GM21360 (cell line): ENCODE measurements at regions not wholly inside any gene's neighbourhood (a gene's known extent, or its start where the extent isn't known, plus 50 kb on each side); places are given as distances from the start of the nearest gene placed in this dataset.

Experiments used
- ATAC-seq: cut with Tn5 transposase; IDR thresholded peaks from one replicate; pipeline ENCODE4 v1.9.1; 2021; ENCODE audit warnings: mild to moderate bottlenecking, moderate library complexity; ENCODE audit not compliant: unreplicated experiment

GRCh38 chrX:9147726-9148125 is 113.8 kb upstream of the FAM9B start:
- no peak for ATAC-seq

- no peak for ATAC-seq
Observed at GRCh38 chrX:9148615-9149399, 114.9 kb upstream of the FAM9B start.

- ATAC-seq, result no peak
Observed at GRCh38 chrX:9149501-9150245, 115.7 kb upstream of the FAM9B start.

- no peak for ATAC-seq
Observed at GRCh38 chrX:9151772-9152307, 117.9 kb upstream of the FAM9B start.

- no peak for ATAC-seq
Observed at GRCh38 chrX:9153300-9153699, 119.4 kb upstream of the FAM9B start.

GRCh38 chrX:9158611-9159010 is 124.7 kb upstream of the FAM9B start:
- no peak for ATAC-seq

- no peak for ATAC-seq
Observed at GRCh38 chrX:9160698-9161329, 126.9 kb upstream of the FAM9B start.

GRCh38 chrX:9162698-9163097 is 128.8 kb upstream of the FAM9B start:
- ATAC-seq, result no peak

- ATAC-seq, result no peak
Observed at GRCh38 chrX:9163214-9163709, 129.3 kb upstream of the FAM9B start.

GRCh38 chrX:9164086-9164485 is 130.2 kb upstream of the FAM9B start:
- no peak for ATAC-seq

- ATAC-seq, result no peak
Observed at GRCh38 chrX:9164533-9165426, 130.9 kb upstream of the FAM9B start.

- ATAC-seq, result no peak
Observed at GRCh38 chrX:9166584-9166944, 132.6 kb upstream of the FAM9B start.

- ATAC-seq, result no peak
Observed at GRCh38 chrX:9171841-9172463, 138.0 kb upstream of the FAM9B start.

- ATAC-seq, result no peak
Observed at GRCh38 chrX:9172464-9172850, 138.5 kb upstream of the FAM9B start.

GRCh38 chrX:9180623-9181022 is 146.7 kb upstream of the FAM9B start:
- ATAC-seq, result no peak

- no peak for ATAC-seq
Observed at GRCh38 chrX:9182041-9182440, 148.1 kb upstream of the FAM9B start.

- no peak for ATAC-seq
Observed at GRCh38 chrX:9183481-9183880, 149.6 kb upstream of the FAM9B start.

- ATAC-seq, result no peak
Observed at GRCh38 chrX:9184211-9184610, 150.3 kb upstream of the FAM9B start.

GRCh38 chrX:9188117-9188516 is 154.2 kb upstream of the FAM9B start:
- ATAC-seq, result no peak

GRCh38 chrX:9189286-9189685 is 155.4 kb upstream of the FAM9B start:
- ATAC-seq, result no peak
